Spleen (tissue), 11 donors: ENCODE measurements at regions not wholly inside any gene's neighbourhood (a gene's known extent, or its start where the extent isn't known, plus 50 kb on each side); places are given as distances from the start of the nearest gene placed in this dataset.

Experiments
- DNase-seq: peaks from one replicate; pipeline ENCODE4 v3.0.0-alpha.2; 2020
- H3K27ac ChIP-seq, 8 donors: fragments of 200-600 bp; sonication (generic) in 7 of 8; 1 replicate in 4 of 8; 2 replicates in 4 of 8; pipeline versions ENCODE4 v1.5.0 to v1.8.0; 2016 to 2021; ENCODE audit warnings: inconsistent platforms in 4 of 8, mild to moderate bottlenecking in 4 of 8, moderate library complexity in 1 of 8
- H3K27me3 ChIP-seq, 7 donors: fragments of 200-600 bp; sonication (generic) in 6 of 7; replicated peaks in 1 of 7; 1 replicate in 4 of 7; 2 replicates in 3 of 7; pipeline versions ENCODE4 v1.5.0 to v1.8.0; 2016 to 2021; ENCODE audit warnings: inconsistent platforms in 3 of 7, mild to moderate bottlenecking in 1 of 7
- H3K36me3 ChIP-seq, 6 donors: fragments of 200-600 bp; sonication (generic) in 5 of 6; 1 replicate in 4 of 6; 2 replicates in 2 of 6; pipeline versions ENCODE4 v1.5.0 to v1.8.0; 2016 to 2021; ENCODE audit warnings: inconsistent platforms in 2 of 6
- H3K4me1 ChIP-seq, 6 donors: fragments of 200-600 bp; sonication (generic) in 5 of 6; 1 replicate in 3 of 6; 2 replicates in 3 of 6; pipeline versions ENCODE4 v1.5.0 to v1.8.0; 2016 to 2021; ENCODE audit warnings: inconsistent platforms in 3 of 6
- H3K4me3 ChIP-seq, 8 donors: fragments of 200-600 bp; sonication (generic) in 7 of 8; 1 replicate in 4 of 8; 2 replicates in 4 of 8; pipeline versions ENCODE4 v1.5.0 to v1.8.0; 2016 to 2021; ENCODE audit warnings: inconsistent platforms in 4 of 8, mild to moderate bottlenecking in 4 of 8, moderate library complexity in 2 of 8
- H3K9me3 ChIP-seq, 8 donors: fragments of 200-600 bp; sonication (generic) in 7 of 8; 1 replicate in 4 of 8; 2 replicates in 4 of 8; pipeline versions ENCODE4 v1.5.0 to v1.8.0; 2016 to 2021; ENCODE audit warnings: inconsistent platforms in 4 of 8
- CTCF ChIP-seq, 11 experiments: fragments of 200-600 bp in 7 of 11; fragments of 450-650 bp in 4 of 11; sonication (generic) in 4 of 11; IDR thresholded peaks in 8 of 11; conservative IDR thresholded peaks in 3 of 11; 1 replicate in 7 of 11; 2 replicates in 4 of 11; pipeline versions ENCODE4 v1.4.0 to v1.8.0; 2016 to 2021; ENCODE audit warnings: antibody characterized with exemption in 11 of 11, inconsistent platforms in 4 of 11, mild to moderate bottlenecking in 1 of 11
- POLR2A ChIP-seq, 3 donors: fragments of 450-650 bp; IDR thresholded peaks; one replicate each; pipeline ENCODE4 v1.5.1; 2017; ENCODE audit warnings: antibody characterized with exemption in 3 of 3, mild to moderate bottlenecking in 1 of 3
- POLR2AphosphoS5 ChIP-seq, 3 donors: sonication (generic); formaldehyde crosslinking; IDR thresholded peaks; one replicate each; pipeline ENCODE4 v1.5.1; 2017; ENCODE audit warnings: antibody characterized with exemption in 3 of 3
- WGBS, 5 donors: extraction: QIAGEN DNeasy Blood & Tissue Kit in 3 of 5; methylation state at CpG; one replicate each; pipeline versions ENCODE4 v1.1.5 to v1.1.7; 2013 to 2018; 5-methylcytosine and 5-hydroxymethylcytosine counted together
- intact Hi-C: fragments of 100-400 bp; cut with DNase I; formaldehyde crosslinking; loops from one replicate; pipeline ENCODE4 v1.15.0; 2023; ENCODE audit warnings: low total_unique reads
- donor health status: healthy with polysubstance abuse.
- donor health status: DM: no; HTN: no; CAD: no; lungs with moderate emphysema.
- donor health status: DM: no; HTN: no; CAD: no.
- donor health status: Bipolar disorder and iron deficiency.
- donor health status: healthy.
- donor health status: DM: no; HTN: no; CAD: no.
- donor health status: DM: yes; HTN: yes; CAD: no.

- WGBS, 5 donors = 86 to 94% (median 90%) methylated on average over 1 of the region's 1 CpG
- intact Hi-C loops = no loop called here
- no peak for TF ChIP-seq POLR2A (IDR thresholded peaks at IDR 0.05)
- TF ChIP-seq CTCF (IDR thresholded peaks at IDR 0.05 in 8 of 11, conservative IDR thresholded peaks at IDR 0.05 in 3 of 11) = no peak
- TF ChIP-seq POLR2AphosphoS5 (IDR thresholded peaks at IDR 0.05) = no peak
- no peaks in the 10 kb centered on the region for H3K36me3 ChIP-seq
- DNase-seq = no peak
- H3K9me3 ChIP-seq = no peaks in the 10 kb centered on the region
- H3K4me1 ChIP-seq = no peaks in the 10 kb centered on the region
- H3K4me3 ChIP-seq = no peak overlapping the region
- H3K27me3 ChIP-seq = no peaks in the 10 kb centered on the region
- no peak overlapping the region for H3K27ac ChIP-seq
Observed at GRCh38 chr10:33550811-33551210, 216.3 kb upstream of the NRP1 start.

GRCh38 chr10:33547976-33548375 lies 213.5 kb upstream of the NRP1 start:
- 84 to 94% (median 89%) methylated on average over 2 of the region's 2 CpGs for WGBS, 5 donors
- Histone ChIP-seq H3K27me3 (no peaks in the 10 kb centered on the region), H3K4me1 (no peaks in the 10 kb centered on the region), H3K27ac (no peak overlapping the region), H3K9me3 (peaks cover 3 to 15% (median 14%) of the 10 kb centered on the region in 8 donors), H3K4me3 (no peak overlapping the region), H3K36me3 (no peaks in the 10 kb centered on the region)
- no peak for DNase-seq
- no peak for TF ChIP-seq CTCF (IDR thresholded peaks at IDR 0.05 in 8 of 11, conservative IDR thresholded peaks at IDR 0.05 in 3 of 11)
- TF ChIP-seq POLR2AphosphoS5 (IDR thresholded peaks at IDR 0.05) = no peak
- TF ChIP-seq POLR2A (IDR thresholded peaks at IDR 0.05) = no peak
- intact Hi-C loops = no loop called here

GRCh38 chr10:33546031-33546430 lies 211.6 kb upstream of the NRP1 start:
- intact Hi-C loops = no loop called here
- H3K36me3 ChIP-seq = no peaks in the 10 kb centered on the region
- no peak for DNase-seq
- no peaks in the 10 kb centered on the region for H3K4me1 ChIP-seq
- H3K4me3 ChIP-seq = no peak overlapping the region
- H3K27ac ChIP-seq = no peak overlapping the region
- TF ChIP-seq POLR2A (IDR thresholded peaks at IDR 0.05) (no peak), CTCF (IDR thresholded peaks at IDR 0.05 in 8 of 11, conservative IDR thresholded peaks at IDR 0.05 in 3 of 11) (no peak), POLR2AphosphoS5 (IDR thresholded peaks at IDR 0.05) (no peak)
- H3K27me3 ChIP-seq = no peaks in the 10 kb centered on the region
- peaks cover 3 to 29% (median 17%) of the 10 kb centered on the region in 8 donors for H3K9me3 ChIP-seq
- WGBS, 5 donors = 65 to 100% (median 92%) methylated on average over 1 of the region's 1 CpG

GRCh38 chr10:33542752-33543505 lies 208.5 kb upstream of the NRP1 start:
- H3K27ac ChIP-seq = no peak overlapping the region
- H3K27me3 ChIP-seq = no peaks in the 10 kb centered on the region
- peaks cover 3 to 29% (median 17%) of the 10 kb centered on the region in 8 donors for H3K9me3 ChIP-seq
- H3K4me3 ChIP-seq = no peak overlapping the region
- 76 to 83% (median 77%) methylated on average over 2 of the region's 2 CpGs for WGBS, 5 donors
- no peak for DNase-seq
- no peaks in the 10 kb centered on the region for H3K4me1 ChIP-seq
- TF ChIP-seq CTCF (IDR thresholded peaks at IDR 0.05 in 8 of 11, conservative IDR thresholded peaks at IDR 0.05 in 3 of 11) = no peak
- no peak for TF ChIP-seq POLR2A (IDR thresholded peaks at IDR 0.05)
- TF ChIP-seq POLR2AphosphoS5 (IDR thresholded peaks at IDR 0.05) = no peak
- intact Hi-C loops = no loop called here
- no peaks in the 10 kb centered on the region for H3K36me3 ChIP-seq
